CD4-positive, alpha-beta T cell (primary cell): ENCODE measurements at regions not wholly inside any gene's neighbourhood (a gene's known extent, or its start where the extent isn't known, plus 50 kb on each side); places are given as distances from the start of the nearest gene placed in this dataset.

Experiments
- ATAC-seq: fragments of 200-7000 bp; cut with Tn5 transposase; one replicate; pipeline ENCODE4 v1.10.0; 2022; ENCODE audit warnings: mild to moderate bottlenecking; ENCODE audit not compliant: poor library complexity
- CTCF ChIA-PET: fragments of 350-600 bp; sonication (Branson Sonifier 250); formaldehyde crosslinking; loops from one replicate; lab custom pipeline; 2021; ENCODE audit warnings: antibody characterized with exemption, inconsistent platforms; lab: Charles Lee
- POLR2A ChIA-PET: fragments of 350-600 bp; sonication (Branson Sonifier 250); formaldehyde crosslinking; loops from one replicate; lab custom pipeline; 2021; ENCODE audit warnings: antibody characterized with exemption, inconsistent platforms; lab: Charles Lee
- DNase-seq, 14 experiments: peaks; one replicate each; pipeline ENCODE4 v3.0.0-alpha.2; 2013 to 2020; ENCODE audit warnings: mixed read lengths in 2 of 14
- H3K27ac ChIP-seq, 2 donors: one replicate each; pipeline versions ENCODE4 v1.5.1 to v1.7.0; 2013; ENCODE audit warnings: low read length in 2 of 2, low read depth in 1 of 2, mild to moderate bottlenecking in 1 of 2
- H3K27me3 ChIP-seq, 2 experiments: 1 replicate in 1 of 2; 2 replicates in 1 of 2; pipeline versions ENCODE4 v1.6.1 to v1.7.0; 2013; ENCODE audit warnings: low read length in 2 of 2, control low read depth in 1 of 2, mild to moderate bottlenecking in 1 of 2, moderate library complexity in 1 of 2; ENCODE audit not compliant: insufficient read depth in 2 of 2, control insufficient read depth in 1 of 2
- H3K36me3 ChIP-seq: one replicate; pipeline ENCODE4 v1.6.1; 2013; ENCODE audit warnings: low read length, control low read depth; ENCODE audit not compliant: insufficient read depth
- H3K4me1 ChIP-seq: one replicate; pipeline ENCODE4 v1.6.1; 2013; ENCODE audit warnings: low read length, control low read depth; ENCODE audit not compliant: insufficient read depth
- H3K4me3 ChIP-seq: one replicate; pipeline ENCODE4 v1.5.1; 2013; ENCODE audit warnings: mild to moderate bottlenecking, low read length, moderate library complexity
- H3K9me3 ChIP-seq, 2 experiments: 1 replicate in 1 of 2; 2 replicates in 1 of 2; pipeline versions ENCODE4 v1.6.1 to v1.7.0; 2013; ENCODE audit warnings: low read length in 2 of 2, mild to moderate bottlenecking in 2 of 2, control low read depth in 1 of 2, moderate library complexity in 1 of 2; ENCODE audit not compliant: control insufficient read depth in 1 of 2, insufficient read depth in 1 of 2
- H3K27ac Mint-ChIP-seq: one replicate; pipeline ENCODE4 v1.8.0; 2020; ENCODE audit warnings: mixed read lengths
- H3K27me3 Mint-ChIP-seq: one replicate; pipeline ENCODE4 v1.8.0; 2021; ENCODE audit warnings: mixed read lengths
- H3K36me3 Mint-ChIP-seq: one replicate; pipeline ENCODE4 v1.8.0; 2021; ENCODE audit warnings: low read depth, mixed read lengths
- H3K4me1 Mint-ChIP-seq: one replicate; pipeline ENCODE4 v1.8.0; 2021; ENCODE audit warnings: low read depth, mixed read lengths
- H3K4me3 Mint-ChIP-seq: one replicate; pipeline ENCODE4 v1.8.0; 2020; ENCODE audit warnings: mild to moderate bottlenecking, mixed read lengths
- H3K9me3 Mint-ChIP-seq: one replicate; pipeline ENCODE4 v1.8.0; 2020; ENCODE audit warnings: mixed read lengths
- intact Hi-C, 2 experiments: fragments of 100-400 bp; cut with DNase I in 1 of 2; cut with micrococcal nuclease in 1 of 2; formaldehyde crosslinking; loops; one replicate each; pipeline versions ENCODE4 v1.15.1 to v1.9.0; 2023 to 2025; cut with DNase I, micrococcal nuclease
- TF ChIP-seq, protein P1 (sequence below): fragments of 200-600 bp; IDR thresholded peaks from one replicate; pipeline ENCODE4 v1.8.0; 2022; ENCODE audit warnings: antibody characterized with exemption, mild to moderate bottlenecking

DNA sequence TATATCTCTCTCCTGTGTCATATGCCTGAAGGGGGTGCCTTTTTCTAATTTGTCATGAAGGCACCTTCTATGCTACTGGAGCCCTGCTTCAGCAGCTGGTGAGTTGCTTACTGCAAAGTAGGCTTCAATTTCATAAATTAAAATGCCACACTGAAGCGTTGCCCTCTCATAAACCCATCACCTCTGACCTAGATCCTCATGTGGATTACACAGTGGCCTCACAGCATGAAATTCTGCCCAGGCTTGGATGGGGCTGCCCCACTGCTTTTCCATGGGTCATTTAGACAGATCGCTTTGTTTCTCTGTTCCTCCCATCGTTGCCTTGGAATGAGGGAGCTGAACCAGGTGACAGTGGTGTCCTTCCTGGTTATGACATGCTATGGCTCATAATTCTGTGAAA, 131.2 kb downstream of the RPL22L1 start:
- POLR2A ChIA-PET: no interaction called here
- intact Hi-C loops: no loop called here
- no peaks in the 10 kb centered on the region for H3K4me1 Mint-ChIP-seq
- TF ChIP-seq, protein P1, sequence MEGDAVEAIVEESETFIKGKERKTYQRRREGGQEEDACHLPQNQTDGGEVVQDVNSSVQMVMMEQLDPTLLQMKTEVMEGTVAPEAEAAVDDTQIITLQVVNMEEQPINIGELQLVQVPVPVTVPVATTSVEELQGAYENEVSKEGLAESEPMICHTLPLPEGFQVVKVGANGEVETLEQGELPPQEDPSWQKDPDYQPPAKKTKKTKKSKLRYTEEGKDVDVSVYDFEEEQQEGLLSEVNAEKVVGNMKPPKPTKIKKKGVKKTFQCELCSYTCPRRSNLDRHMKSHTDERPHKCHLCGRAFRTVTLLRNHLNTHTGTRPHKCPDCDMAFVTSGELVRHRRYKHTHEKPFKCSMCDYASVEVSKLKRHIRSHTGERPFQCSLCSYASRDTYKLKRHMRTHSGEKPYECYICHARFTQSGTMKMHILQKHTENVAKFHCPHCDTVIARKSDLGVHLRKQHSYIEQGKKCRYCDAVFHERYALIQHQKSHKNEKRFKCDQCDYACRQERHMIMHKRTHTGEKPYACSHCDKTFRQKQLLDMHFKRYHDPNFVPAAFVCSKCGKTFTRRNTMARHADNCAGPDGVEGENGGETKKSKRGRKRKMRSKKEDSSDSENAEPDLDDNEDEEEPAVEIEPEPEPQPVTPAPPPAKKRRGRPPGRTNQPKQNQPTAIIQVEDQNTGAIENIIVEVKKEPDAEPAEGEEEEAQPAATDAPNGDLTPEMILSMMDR: no peak
- Histone ChIP-seq H3K27me3 (peaks cover 2 to 7% of the 10 kb centered on the region in 2 experiments), H3K27ac (no peak overlapping the region), H3K36me3 (no peaks in the 10 kb centered on the region), H3K4me3 (no peak overlapping the region), H3K9me3 (no peaks in the 10 kb centered on the region), H3K4me1 (no peaks in the 10 kb centered on the region)
- no peaks in the 10 kb centered on the region for H3K9me3 Mint-ChIP-seq
- H3K4me3 Mint-ChIP-seq: no peak overlapping the region
- H3K36me3 Mint-ChIP-seq: no peaks in the 10 kb centered on the region
- no peak for ATAC-seq
- CTCF ChIA-PET: no interaction called here
- no peak for DNase-seq
- no peak overlapping the region for H3K27ac Mint-ChIP-seq
- H3K27me3 Mint-ChIP-seq: peaks cover 34% of the 10 kb centered on the region

DNA sequence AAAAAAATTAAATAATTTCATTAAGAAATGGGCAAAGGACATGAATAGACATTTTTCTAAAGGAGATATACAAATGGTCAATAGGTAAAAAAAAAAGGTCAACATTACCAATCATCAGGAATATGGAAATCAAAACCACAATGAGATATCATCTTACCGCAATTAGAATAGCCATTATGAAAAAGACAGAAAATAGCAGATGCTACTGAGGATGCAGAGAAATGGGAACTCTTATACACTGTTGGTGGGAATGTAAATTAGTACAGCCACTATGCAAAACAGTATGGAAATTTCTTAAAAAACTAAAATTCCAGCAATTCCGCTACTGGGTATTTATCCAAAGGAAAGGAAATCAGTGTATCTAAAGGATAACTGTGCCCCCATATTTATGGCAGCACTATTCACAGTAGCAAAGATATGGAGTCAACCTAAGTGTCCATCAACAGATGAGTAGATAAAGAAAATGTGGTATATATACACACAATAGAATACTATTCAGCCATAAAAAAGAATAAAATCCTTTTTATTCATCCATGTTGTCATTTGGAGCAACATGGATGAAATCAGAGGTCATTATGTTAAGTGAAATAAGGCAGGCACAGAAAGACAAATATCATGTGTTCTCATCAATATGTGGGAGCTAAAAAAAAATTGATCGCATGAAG, 132.4 kb downstream of the RPL22L1 start:
- intact Hi-C loops: no loop called here
- Histone ChIP-seq H3K4me3 (no peak overlapping the region), H3K9me3 (no peaks in the 10 kb centered on the region), H3K4me1 (no peaks in the 10 kb centered on the region), H3K36me3 (no peaks in the 10 kb centered on the region), H3K27me3 (peaks cover 2 to 10% of the 10 kb centered on the region in 2 experiments), H3K27ac (no peak overlapping the region)
- no peak overlapping the region for H3K27ac Mint-ChIP-seq
- ATAC-seq (no peak), DNase-seq (no peak)
- H3K36me3 Mint-ChIP-seq: no peaks in the 10 kb centered on the region
- H3K4me3 Mint-ChIP-seq: no peak overlapping the region
- TF ChIP-seq, protein P1: no peak
- H3K27me3 Mint-ChIP-seq: peaks cover 35% of the 10 kb centered on the region
- no peaks in the 10 kb centered on the region for H3K4me1 Mint-ChIP-seq
- ChIA-PET POLR2A (no interaction called here), CTCF (interaction anchor here (0.5 kb wide), 1 partner anchor 1809 kb away, joined by 3 read pairs; no protein-coding TSS in a partner anchor)
- H3K9me3 Mint-ChIP-seq: no peaks in the 10 kb centered on the region

DNA sequence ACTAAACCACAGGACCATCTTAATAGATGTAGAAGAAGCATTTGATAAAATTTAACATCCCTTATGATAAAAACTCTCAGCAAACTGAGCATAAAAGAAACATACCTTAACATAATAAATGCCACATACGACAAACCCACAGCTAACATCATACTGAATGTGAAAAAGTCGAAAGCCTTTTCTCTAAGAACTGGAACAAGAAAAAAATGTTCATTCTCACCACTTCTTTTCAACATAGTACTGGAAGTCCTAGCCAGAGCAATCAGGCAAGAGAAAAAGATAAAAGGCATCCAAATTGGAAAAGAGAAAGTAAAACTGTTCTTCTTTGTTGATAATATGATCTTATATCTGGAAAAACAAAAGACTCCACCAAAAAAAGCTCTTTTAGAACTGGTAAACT, 134.2 kb downstream of the RPL22L1 start:
- Histone ChIP-seq H3K4me3 (no peak overlapping the region), H3K27me3 (peaks cover 2 to 10% of the 10 kb centered on the region in 2 experiments), H3K27ac (no peak overlapping the region), H3K36me3 (no peaks in the 10 kb centered on the region), H3K4me1 (no peaks in the 10 kb centered on the region), H3K9me3 (no peaks in the 10 kb centered on the region)
- Mint-ChIP-seq H3K36me3 (no peaks in the 10 kb centered on the region), H3K9me3 (no peaks in the 10 kb centered on the region), H3K27me3 (peaks cover 45% of the 10 kb centered on the region), H3K4me1 (no peaks in the 10 kb centered on the region), H3K4me3 (no peak overlapping the region), H3K27ac (no peak overlapping the region)
- no peak for ATAC-seq
- ChIA-PET POLR2A (no interaction called here), CTCF (no interaction called here)
- DNase-seq: no peak
- intact Hi-C loops: no loop called here
- TF ChIP-seq, protein P1: no peak
